H1 (cell line): ENCODE measurements at regions not wholly inside any gene's neighbourhood (a gene's known extent, or its start where the extent isn't known, plus 50 kb on each side); places are given as distances from the start of the nearest gene placed in this dataset.

Experiments
- CTCF ChIA-PET: fragments of 300-600 bp; sonication (Branson Sonifier 250); formaldehyde crosslinking; loops from one replicate; lab custom pipeline; 2021; ENCODE audit not compliant: partially characterized antibody; lab: Charles Lee
- POLR2A ChIA-PET: fragments of 300-600 bp; sonication (Branson Sonifier 250); formaldehyde crosslinking; loops from one replicate; lab custom pipeline; 2021; ENCODE audit warnings: inconsistent platforms; ENCODE audit not compliant: partially characterized antibody; lab: Charles Lee
- DNase-seq, 2 experiments: peaks; one replicate each; pipeline versions ENCODE4 v3.0.0 to v3.0.0-alpha.2; 2010 to 2022; ENCODE audit warnings: low spot score in 2 of 2, low read depth in 1 of 2, mixed read lengths in 1 of 2
- FAIRE-seq: peaks from 2 replicates; lab custom pipeline; 2011; peaks lifted over from hg19 to GRCh38; lab: Jason Lieb, UNC
- H2AFZ ChIP-seq: 2 replicates; pipeline ENCODE4 v1.8.1; 2012; ENCODE audit warnings: low read length, inconsistent platforms
- H2AK5ac ChIP-seq: 2 replicates; pipeline ENCODE4 v1.6.1; 2013; ENCODE audit warnings: low read depth, low read length
- H2BK120ac ChIP-seq: replicated peaks from 2 replicates; pipeline ENCODE3; 2013; ENCODE audit warnings: low read depth, low read length, inconsistent platforms
- H2BK12ac ChIP-seq: 2 replicates; pipeline ENCODE4 v1.6.1; 2013; ENCODE audit warnings: low read depth, low read length
- H2BK15ac ChIP-seq: 2 replicates; pipeline ENCODE4 v1.6.1; 2013; ENCODE audit warnings: low read length
- H2BK20ac ChIP-seq: 2 replicates; pipeline ENCODE4 v1.6.1; 2013; ENCODE audit warnings: low read length
- H2BK5ac ChIP-seq: 2 replicates; pipeline ENCODE4 v1.6.1; 2013; ENCODE audit warnings: low read depth, low read length
- H3K14ac ChIP-seq: 2 replicates; pipeline ENCODE4 v1.6.1; 2013; ENCODE audit warnings: inconsistent platforms; ENCODE audit not compliant: insufficient read length
- H3K18ac ChIP-seq: 2 replicates; pipeline ENCODE4 v1.6.1; 2013; ENCODE audit warnings: low read length; ENCODE audit errors: extremely low read depth
- H3K23ac ChIP-seq: 2 replicates; pipeline ENCODE4 v1.6.1; 2013; ENCODE audit warnings: inconsistent platforms; ENCODE audit not compliant: insufficient read length
- H3K23me2 ChIP-seq: 2 replicates; pipeline ENCODE4 v1.6.1; 2013; ENCODE audit warnings: low read depth, low read length
- H3K27ac ChIP-seq: 2 replicates; pipeline ENCODE4 v1.6.1; 2011; ENCODE audit warnings: low read depth, low read length, inconsistent platforms
- H3K27me3 ChIP-seq, 4 experiments: replicated peaks in 1 of 4; 1 replicate in 1 of 4; 2 replicates in 3 of 4; pipeline versions ENCODE4 v1.6.1 to v1.8.1; 2011 to 2013; ENCODE audit warnings: low read length in 3 of 4, mild to moderate bottlenecking in 3 of 4, inconsistent platforms in 2 of 4, mixed read lengths in 2 of 4, moderate library complexity in 1 of 4; ENCODE audit not compliant: control insufficient read depth in 3 of 4, insufficient read depth in 3 of 4; ENCODE audit errors: extremely low read depth in 1 of 4
- H3K36me3 ChIP-seq, 4 experiments: 2 replicates each; pipeline versions ENCODE4 v1.6.1 to v1.8.1; 2011 to 2013; ENCODE audit warnings: mild to moderate bottlenecking in 4 of 4, low read length in 3 of 4, moderate library complexity in 2 of 4, control low read depth in 1 of 4, inconsistent platforms in 1 of 4; ENCODE audit not compliant: insufficient read depth in 4 of 4, control insufficient read depth in 2 of 4
- H3K4ac ChIP-seq: replicated peaks from 2 replicates; pipeline ENCODE3; 2013; ENCODE audit warnings: low read length, low read depth, mixed read lengths, inconsistent platforms; ENCODE audit not compliant: insufficient read length
- H3K4me1 ChIP-seq, 4 experiments: replicated peaks in 1 of 4; 1 replicate in 1 of 4; 2 replicates in 3 of 4; pipeline versions ENCODE4 v1.6.1 to v1.8.1; 2011 to 2013; ENCODE audit warnings: low read length in 3 of 4, inconsistent platforms in 2 of 4, mixed read lengths in 1 of 4; ENCODE audit not compliant: insufficient read depth in 4 of 4, control insufficient read depth in 3 of 4
- H3K4me2 ChIP-seq, 2 experiments: 2 replicates each; pipeline versions ENCODE4 v1.6.1 to v1.8.1; 2011 to 2013; ENCODE audit warnings: low read depth in 2 of 2, low read length in 2 of 2, control low read depth in 1 of 2, inconsistent platforms in 1 of 2, mild to moderate bottlenecking in 1 of 2; ENCODE audit not compliant: insufficient read depth in 1 of 2
- H3K4me3 ChIP-seq, 4 experiments: fragments of 200-600, 300-600 bp in 1 of 4; sonication (generic), shearing (Covaris generic), sonication (Bioruptor Twin) in 1 of 4; 2 replicates each; pipeline versions ENCODE4 v1.5.1 to v1.8.1; 2011 to 2016; ENCODE audit warnings: low read length in 4 of 4, low read depth in 3 of 4, control low read depth in 2 of 4, inconsistent platforms in 2 of 4, mild to moderate bottlenecking in 2 of 4, mixed read lengths in 1 of 4, moderate library complexity in 1 of 4; ENCODE audit not compliant: insufficient read depth in 2 of 4; ENCODE audit errors: extremely low read depth in 1 of 4
- H3K56ac ChIP-seq: replicated peaks from 2 replicates; pipeline ENCODE3; 2013; ENCODE audit warnings: low read depth, mild to moderate bottlenecking, mixed read lengths, low read length, inconsistent platforms; ENCODE audit not compliant: insufficient read length
- H3K79me1 ChIP-seq: 2 replicates; pipeline ENCODE4 v1.6.1; 2013; ENCODE audit warnings: low read depth, low read length, control low read depth
- H3K79me2 ChIP-seq, 2 experiments: 2 replicates each; pipeline versions ENCODE4 v1.6.1 to v1.8.1; 2012 to 2013; ENCODE audit warnings: low read length in 2 of 2, mild to moderate bottlenecking in 2 of 2, inconsistent platforms in 1 of 2; ENCODE audit not compliant: insufficient read depth in 2 of 2, control insufficient read depth in 1 of 2
- H3K9ac ChIP-seq, 4 experiments: replicated peaks in 1 of 4; 1 replicate in 1 of 4; 2 replicates in 3 of 4; pipeline versions ENCODE4 v1.6.1 to v1.8.1; 2011 to 2013; ENCODE audit warnings: low read depth in 3 of 4, low read length in 3 of 4, control low read depth in 2 of 4, mild to moderate bottlenecking in 2 of 4, moderate library complexity in 2 of 4, inconsistent platforms in 1 of 4; ENCODE audit errors: extremely low read depth in 1 of 4
- H3K9me3 ChIP-seq, 2 experiments: 2 replicates each; pipeline versions ENCODE4 v1.6.1 to v1.8.1; 2012 to 2013; ENCODE audit warnings: mild to moderate bottlenecking in 2 of 2, moderate library complexity in 2 of 2, control low read depth in 1 of 2, inconsistent platforms in 1 of 2, low read depth in 1 of 2, low read length in 1 of 2, mixed read lengths in 1 of 2; ENCODE audit not compliant: insufficient read depth in 2 of 2
- H4K20me1 ChIP-seq, 2 experiments: replicated peaks in 1 of 2; 2 replicates each; pipeline versions ENCODE3 to v1.8.1; 2011 to 2013; ENCODE audit warnings: inconsistent platforms in 2 of 2, low read length in 2 of 2, mild to moderate bottlenecking in 1 of 2; ENCODE audit not compliant: insufficient read depth in 2 of 2, control insufficient read depth in 1 of 2
- H4K5ac ChIP-seq: 2 replicates; pipeline ENCODE4 v1.6.1; 2013; ENCODE audit warnings: low read length, low read depth, mixed read lengths, inconsistent platforms; ENCODE audit not compliant: insufficient read length
- H4K8ac ChIP-seq: 2 replicates; pipeline ENCODE4 v1.8.0; 2013; ENCODE audit warnings: mild to moderate bottlenecking, moderate library complexity, low read length, inconsistent platforms; ENCODE audit not compliant: insufficient read depth; ENCODE audit errors: extremely low read depth
- H4K91ac ChIP-seq: replicated peaks from 2 replicates; pipeline ENCODE3; 2013; ENCODE audit warnings: low read length, mixed read lengths, inconsistent platforms; ENCODE audit not compliant: insufficient read length
- CTCF ChIP-seq, 3 experiments: IDR thresholded peaks; 1 replicate in 2 of 3; 2 replicates in 1 of 3; pipeline versions ENCODE4 v1.5.1 to v1.6.1; 2011; ENCODE audit warnings: low read length in 3 of 3, mild to moderate bottlenecking in 3 of 3, inconsistent platforms in 2 of 3, low read depth in 1 of 3, moderate library complexity in 1 of 3; ENCODE audit not compliant: insufficient read depth in 1 of 3; ENCODE audit errors: control extremely low read depth in 1 of 3
- HDAC6 ChIP-seq: IDR thresholded peaks from one replicate; pipeline ENCODE4 v1.7.1; 2012; ENCODE audit warnings: low read depth, mild to moderate bottlenecking, inconsistent platforms, low read length, moderate library complexity
- RAD21 ChIP-seq, 2 experiments: IDR thresholded peaks in 1 of 2; conservative IDR thresholded peaks in 1 of 2; 2 replicates each; pipeline ENCODE4 v1.6.1; 2011; ENCODE audit warnings: low read depth in 2 of 2, low read length in 2 of 2, improper control_type of control experiment in 1 of 2, inconsistent platforms in 1 of 2, mild to moderate bottlenecking in 1 of 2, moderate library complexity in 1 of 2
- WGBS, 2 experiments: shearing (Covaris generic) in 1 of 2; methylation state at CpG; one replicate each; pipeline versions ENCODE4 v1.1.6 to v1.1.7; 2013 to 2015; ENCODE audit warnings: low lambda C conversion rate in 2 of 2, mixed read lengths in 2 of 2, inconsistent platforms in 1 of 2, low coverage in 1 of 2, missing lambda C conversion rate in 1 of 2; ENCODE audit not compliant: insufficient replicate concordance in 2 of 2, insufficient coverage in 1 of 2, insufficient read length in 1 of 2; ENCODE audit errors: extremely low coverage in 1 of 2, missing lambda C conversion rate in 1 of 2; 5-methylcytosine and 5-hydroxymethylcytosine counted together

DNA sequence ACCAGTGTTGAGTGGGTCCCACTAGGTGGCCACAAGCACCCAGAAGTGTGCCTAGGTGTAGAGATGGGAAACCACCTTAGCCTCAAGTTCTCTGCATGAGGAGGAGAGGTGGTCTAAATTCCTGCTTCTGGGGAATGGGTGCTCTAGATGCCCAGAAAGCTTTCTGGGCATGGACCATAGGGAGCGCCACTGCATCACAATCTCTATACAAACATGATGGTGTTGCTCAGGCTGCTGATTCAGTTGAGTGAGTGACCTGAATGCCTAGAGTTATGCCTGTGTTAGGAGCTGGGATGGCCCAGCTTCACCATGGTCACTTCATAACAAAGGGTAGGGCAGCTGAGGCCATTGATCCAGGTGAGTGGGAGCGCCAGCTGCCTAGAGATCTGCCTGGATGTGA, 667.9 kb upstream of the ARRDC3 start:
- no peaks in the 10 kb centered on the region for H3K79me1 ChIP-seq
- H2BK5ac ChIP-seq = no peak overlapping the region
- no peak overlapping the region for H4K8ac ChIP-seq
- H4K20me1 ChIP-seq = no peaks in the 10 kb centered on the region
- no peaks in the 10 kb centered on the region for H3K79me2 ChIP-seq
- no peaks in the 10 kb centered on the region for H3K23me2 ChIP-seq
- H3K27ac ChIP-seq = no peak overlapping the region
- H4K91ac ChIP-seq = no peak overlapping the region
- H2BK20ac ChIP-seq = no peak overlapping the region
- ChIA-PET CTCF (interaction anchor here (0.8 to 1.7 kb wide), 4 partner anchors 16 to 409 kb away, joined by 3 to 4 read pairs (median 4); no protein-coding TSS in a partner anchor), POLR2A (no interaction called here)
- no peak for FAIRE-seq
- no peak overlapping the region for H3K9ac ChIP-seq
- no peak overlapping the region for H2AK5ac ChIP-seq
- H3K36me3 ChIP-seq = no peaks in the 10 kb centered on the region
- no peak overlapping the region for H2BK120ac ChIP-seq
- no peak overlapping the region for H3K23ac ChIP-seq
- no peak overlapping the region for H3K14ac ChIP-seq
- no peak overlapping the region for H2BK15ac ChIP-seq
- no peaks in the 10 kb centered on the region; a peak in 1 of 4 replicates for H3K9me3 ChIP-seq
- H3K56ac ChIP-seq = no peak overlapping the region
- H3K4ac ChIP-seq = no peak overlapping the region
- H3K4me2 ChIP-seq = no peak overlapping the region
- H3K27me3 ChIP-seq = no peaks in the 10 kb centered on the region
- H3K18ac ChIP-seq = no peak overlapping the region
- H3K4me3 ChIP-seq = no peak overlapping the region
- H4K5ac ChIP-seq = no peak overlapping the region
- DNase-seq = no peak
- no peaks in the 10 kb centered on the region for H3K4me1 ChIP-seq
- WGBS, 2 experiments = 96% methylated on average over 2 of the region's 2 CpGs; no CpG with 5 or more reads in 1 of the 2 experiments
- H2AFZ ChIP-seq = peak overlapping the region; percentile 60; the same call in 1 of the 2 replicates
- H2BK12ac ChIP-seq = no peak overlapping the region
- TF ChIP-seq RAD21 (IDR thresholded peaks at IDR 0.05 in 1 of 2, conservative IDR thresholded peaks at IDR 0.05 in 1 of 2; ENCODE audit: low read depth in 2 of 2, low read length in 2 of 2) = peak; percentile 24 to 51; a peak in 3 of 4 replicates
- TF ChIP-seq HDAC6 = no peak
- TF ChIP-seq CTCF (IDR thresholded peaks at IDR 0.05; ENCODE audit: control extremely low read depth in 1 of 3, insufficient read depth in 1 of 3, low read depth in 1 of 3, low read length in 3 of 3) = peak in 1 of 3 experiments; percentile 27; a peak in 1 of 4 replicates
